PFSK-1 (cell line): ENCODE measurements at regions not wholly inside any gene's neighbourhood (a gene's known extent, or its start where the extent isn't known, plus 50 kb on each side); places are given as distances from the start of the nearest gene placed in this dataset.

Source experiments
- FOXP2 ChIP-seq: optimal IDR thresholded peaks from 2 replicates; pipeline ENCODE3; 2011; ENCODE audit warnings: borderline replicate concordance, control low read depth, inconsistent platforms; ENCODE audit not compliant: insufficient read depth; ENCODE audit errors: extremely low read length, extremely low read depth
- POLR2AphosphoS5 ChIP-seq: IDR thresholded peaks from 2 replicates; pipeline ENCODE4 v1.6.1; 2012; ENCODE audit warnings: low read depth, mild to moderate bottlenecking, control low read depth, low read length, moderate library complexity
- SIN3A ChIP-seq: IDR thresholded peaks from 2 replicates; pipeline ENCODE4 v1.6.1; 2012; ENCODE audit warnings: mild to moderate bottlenecking, low read length, moderate library complexity, borderline replicate concordance; ENCODE audit not compliant: insufficient read depth
- TAF1 ChIP-seq: IDR thresholded peaks from 2 replicates; pipeline ENCODE4 v1.6.1; 2012; ENCODE audit warnings: low read length, control low read depth, borderline replicate concordance; ENCODE audit not compliant: insufficient read depth
- TF ChIP-seq, protein P1 (sequence below), 2 experiments: IDR thresholded peaks; 2 replicates each; pipeline versions ENCODE4 v1.6.1 to v1.8.0; 2011 to 2012; ENCODE audit warnings: low read depth in 2 of 2, low read length in 2 of 2, control low read depth in 1 of 2, inconsistent platforms in 1 of 2, mild to moderate bottlenecking in 1 of 2, moderate library complexity in 1 of 2; ENCODE audit not compliant: insufficient read depth in 1 of 2

DNA sequence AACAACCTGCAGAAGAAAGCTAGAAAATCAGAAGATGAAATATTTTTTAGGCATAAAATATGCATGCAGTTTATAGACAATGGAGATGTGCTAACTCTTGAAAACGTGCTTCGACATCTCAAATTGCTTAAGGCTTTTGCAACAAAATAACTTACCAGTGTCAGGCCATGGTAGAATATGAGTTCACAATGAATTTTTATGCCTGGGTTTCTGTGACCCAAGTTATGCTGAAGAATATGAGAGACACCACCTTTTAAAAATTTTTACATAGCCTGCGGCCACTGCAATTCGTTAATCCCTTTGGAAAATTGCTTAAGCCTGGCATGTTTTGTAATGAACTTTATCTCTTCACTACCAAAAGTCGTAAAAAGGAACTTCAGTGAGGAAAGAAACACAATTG lies 170.1 kb upstream of the AKR1E2 start:
- TF ChIP-seq POLR2AphosphoS5: no peak
- TF ChIP-seq TAF1: no peak
- TF ChIP-seq SIN3A: no peak
- no peak for TF ChIP-seq FOXP2
- TF ChIP-seq, protein P1, sequence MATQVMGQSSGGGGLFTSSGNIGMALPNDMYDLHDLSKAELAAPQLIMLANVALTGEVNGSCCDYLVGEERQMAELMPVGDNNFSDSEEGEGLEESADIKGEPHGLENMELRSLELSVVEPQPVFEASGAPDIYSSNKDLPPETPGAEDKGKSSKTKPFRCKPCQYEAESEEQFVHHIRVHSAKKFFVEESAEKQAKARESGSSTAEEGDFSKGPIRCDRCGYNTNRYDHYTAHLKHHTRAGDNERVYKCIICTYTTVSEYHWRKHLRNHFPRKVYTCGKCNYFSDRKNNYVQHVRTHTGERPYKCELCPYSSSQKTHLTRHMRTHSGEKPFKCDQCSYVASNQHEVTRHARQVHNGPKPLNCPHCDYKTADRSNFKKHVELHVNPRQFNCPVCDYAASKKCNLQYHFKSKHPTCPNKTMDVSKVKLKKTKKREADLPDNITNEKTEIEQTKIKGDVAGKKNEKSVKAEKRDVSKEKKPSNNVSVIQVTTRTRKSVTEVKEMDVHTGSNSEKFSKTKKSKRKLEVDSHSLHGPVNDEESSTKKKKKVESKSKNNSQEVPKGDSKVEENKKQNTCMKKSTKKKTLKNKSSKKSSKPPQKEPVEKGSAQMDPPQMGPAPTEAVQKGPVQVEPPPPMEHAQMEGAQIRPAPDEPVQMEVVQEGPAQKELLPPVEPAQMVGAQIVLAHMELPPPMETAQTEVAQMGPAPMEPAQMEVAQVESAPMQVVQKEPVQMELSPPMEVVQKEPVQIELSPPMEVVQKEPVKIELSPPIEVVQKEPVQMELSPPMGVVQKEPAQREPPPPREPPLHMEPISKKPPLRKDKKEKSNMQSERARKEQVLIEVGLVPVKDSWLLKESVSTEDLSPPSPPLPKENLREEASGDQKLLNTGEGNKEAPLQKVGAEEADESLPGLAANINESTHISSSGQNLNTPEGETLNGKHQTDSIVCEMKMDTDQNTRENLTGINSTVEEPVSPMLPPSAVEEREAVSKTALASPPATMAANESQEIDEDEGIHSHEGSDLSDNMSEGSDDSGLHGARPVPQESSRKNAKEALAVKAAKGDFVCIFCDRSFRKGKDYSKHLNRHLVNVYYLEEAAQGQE (IDR thresholded peaks at IDR 0.05; ENCODE audit: insufficient read depth in 1 of 2, low read depth in 2 of 2, low read length in 2 of 2): no peak

DNA sequence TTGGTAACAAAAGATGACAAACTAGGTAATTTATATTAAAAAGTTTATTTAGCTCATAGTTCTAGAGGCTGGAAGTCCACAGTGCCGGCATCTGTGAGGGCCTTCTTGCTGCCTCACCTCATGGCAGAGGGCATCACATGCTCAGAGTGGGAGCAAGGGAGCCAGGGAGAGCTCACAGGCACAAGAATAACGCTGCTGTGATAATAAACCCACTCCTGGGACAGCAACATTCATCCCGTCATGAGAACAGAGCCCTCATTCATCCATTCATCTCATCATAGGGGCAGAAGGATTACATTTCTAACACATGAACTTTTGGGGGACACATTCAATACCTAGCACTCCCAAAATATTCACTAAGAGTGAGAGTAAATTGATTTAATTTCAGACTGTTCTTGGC lies 170.6 kb upstream of the AKR1E2 start:
- no peak for TF ChIP-seq FOXP2
- TF ChIP-seq SIN3A: no peak
- TF ChIP-seq, protein P1 (IDR thresholded peaks at IDR 0.05; ENCODE audit: insufficient read depth in 1 of 2, low read depth in 2 of 2, low read length in 2 of 2): no peak
- TF ChIP-seq POLR2AphosphoS5: no peak
- TF ChIP-seq TAF1: no peak

DNA sequence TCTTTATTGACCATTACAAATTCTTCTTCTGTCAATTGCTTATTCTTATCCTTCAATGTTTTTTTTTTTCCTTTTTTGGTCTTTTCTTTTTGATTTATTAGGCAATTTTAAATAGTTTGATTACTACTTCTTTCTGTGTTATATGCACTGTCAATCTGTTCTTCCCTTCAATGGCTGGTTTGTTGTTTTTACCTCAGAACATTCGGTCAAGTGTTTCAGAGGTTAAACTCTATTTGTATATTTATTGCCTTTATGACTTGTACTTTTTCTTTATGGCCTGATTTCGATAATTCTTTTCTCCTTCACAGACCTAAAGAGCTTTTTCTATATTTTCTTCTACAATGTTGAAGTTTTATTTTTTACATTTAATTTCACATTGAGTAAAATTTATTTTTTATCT lies 171.5 kb upstream of the AKR1E2 start:
- TF ChIP-seq, protein P1 (IDR thresholded peaks at IDR 0.05; ENCODE audit: insufficient read depth in 1 of 2, low read depth in 2 of 2, low read length in 2 of 2): no peak
- no peak for TF ChIP-seq SIN3A

DNA sequence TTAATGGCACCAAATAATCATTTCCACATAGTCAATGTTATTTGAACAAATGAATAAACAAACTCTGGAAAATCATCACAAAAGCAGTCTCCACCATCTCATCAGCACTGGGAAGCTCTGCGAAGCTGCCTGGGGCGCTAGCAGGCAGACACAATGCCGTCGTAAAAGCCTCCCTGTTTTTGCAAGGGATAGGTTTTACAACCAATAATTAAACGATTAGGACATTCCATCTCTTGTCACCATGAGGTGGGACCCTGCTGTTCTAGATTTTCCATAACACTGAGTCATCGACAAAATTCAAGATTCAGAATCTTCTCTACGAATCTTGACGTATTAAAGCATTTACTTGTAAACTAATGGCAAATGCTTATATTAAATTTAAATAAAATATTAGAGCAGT lies 172.8 kb upstream of the AKR1E2 start:
- TF ChIP-seq SIN3A (no peak), POLR2AphosphoS5 (no peak), TAF1 (no peak), FOXP2 (no peak)
- TF ChIP-seq, protein P1 (IDR thresholded peaks at IDR 0.05; ENCODE audit: insufficient read depth in 1 of 2, low read depth in 2 of 2, low read length in 2 of 2): no peak

DNA sequence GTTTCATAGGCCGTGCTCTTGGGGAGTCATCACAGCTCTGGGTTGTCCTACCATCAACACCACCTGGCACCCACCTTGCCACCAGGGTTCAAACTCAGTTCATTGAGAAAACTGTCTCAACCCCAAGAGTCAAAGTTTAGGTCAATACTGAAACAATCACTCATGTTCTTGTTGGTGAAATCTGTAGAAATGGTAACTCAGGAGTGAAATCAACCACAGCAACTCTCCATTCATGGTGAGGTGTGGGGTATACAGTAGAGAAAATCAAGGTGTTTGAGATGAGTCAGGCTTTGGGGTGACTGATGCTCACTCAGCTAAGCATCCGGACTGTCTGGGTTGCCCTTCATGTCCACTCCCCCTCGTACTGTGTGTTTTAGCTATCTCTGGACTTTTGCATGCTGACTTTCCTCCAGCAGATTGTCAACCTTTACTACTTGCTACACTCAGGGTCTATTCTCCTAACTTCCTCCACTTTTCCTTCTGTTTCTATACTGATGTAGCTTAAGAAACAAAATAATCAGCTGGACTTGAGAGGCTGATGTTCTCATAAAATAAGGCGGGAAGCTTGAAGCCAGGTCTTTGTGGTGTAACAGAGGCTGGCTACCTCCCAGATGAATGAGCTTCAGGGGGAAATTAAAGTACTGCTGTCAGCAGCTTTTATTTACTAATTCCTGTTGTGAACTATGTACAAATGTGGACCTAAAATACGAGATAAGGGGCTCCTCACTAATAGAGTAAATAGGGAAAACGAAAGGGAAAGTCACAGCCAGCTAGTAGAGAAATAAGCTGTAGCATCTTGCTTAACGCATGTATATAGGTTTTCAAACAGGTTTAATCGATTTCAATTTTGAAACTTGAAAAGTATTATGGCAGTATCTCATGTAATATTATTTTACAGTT lies 173.6 kb upstream of the AKR1E2 start:
- TF ChIP-seq, protein P1 (IDR thresholded peaks at IDR 0.05; ENCODE audit: insufficient read depth in 1 of 2, low read depth in 2 of 2, low read length in 2 of 2): no peak
- no peak for TF ChIP-seq POLR2AphosphoS5
- no peak for TF ChIP-seq TAF1
- no peak for TF ChIP-seq SIN3A
- no peak for TF ChIP-seq FOXP2
